Transverse colon (tissue), 4 donors: ENCODE measurements at regions not wholly inside any gene's neighbourhood (a gene's known extent, or its start where the extent isn't known, plus 50 kb on each side); places are given as distances from the start of the nearest gene placed in this dataset.

Experiments used
- DNase-seq: peaks from one replicate; pipeline ENCODE4 v3.0.0-alpha.2; 2019
- H3K27ac ChIP-seq, 4 donors: fragments of 200-600 bp; sonication (generic); 2 replicates each; pipeline ENCODE4 v1.5.1; 2016 to 2018; ENCODE audit warnings: inconsistent platforms in 4 of 4
- H3K27me3 ChIP-seq: fragments of 200-600 bp; sonication (generic); 2 replicates; pipeline ENCODE4 v1.5.1; 2017; ENCODE audit warnings: inconsistent platforms
- H3K36me3 ChIP-seq, 4 donors: fragments of 200-600 bp; sonication (generic); 2 replicates each; pipeline ENCODE4 v1.5.1; 2017 to 2019; ENCODE audit warnings: inconsistent platforms in 4 of 4
- H3K4me1 ChIP-seq, 4 donors: fragments of 200-600 bp; sonication (generic); 2 replicates each; pipeline ENCODE4 v1.5.1; 2017 to 2020; ENCODE audit warnings: inconsistent platforms in 4 of 4
- H3K4me3 ChIP-seq, 4 donors: fragments of 200-600 bp; sonication (generic); 1 replicate in 1 of 4; 2 replicates in 3 of 4; pipeline versions ENCODE4 v1.5.1 to v1.6.1; 2017 to 2019; ENCODE audit warnings: inconsistent platforms in 4 of 4
- H3K9me3 ChIP-seq, 2 donors: fragments of 200-600 bp; sonication (generic); 2 replicates each; pipeline ENCODE4 v1.5.1; 2017 to 2019; ENCODE audit warnings: inconsistent platforms in 2 of 2
- CTCF ChIP-seq, 5 experiments: fragments of 200-600 bp in 3 of 5; fragments of 450-650 bp in 2 of 5; sonication (generic) in 3 of 5; IDR thresholded peaks; 1 replicate in 2 of 5; 2 replicates in 3 of 5; pipeline ENCODE4 v1.5.1; 2016 to 2017; ENCODE audit warnings: antibody characterized with exemption in 5 of 5, inconsistent platforms in 3 of 5, mild to moderate bottlenecking in 2 of 5, moderate library complexity in 1 of 5
- EP300 ChIP-seq: sonication (generic); formaldehyde crosslinking; IDR thresholded peaks from one replicate; pipeline ENCODE4 v1.6.1; 2017; ENCODE audit warnings: antibody characterized with exemption, low read depth
- POLR2A ChIP-seq: fragments of 450-650 bp; IDR thresholded peaks from one replicate; pipeline ENCODE4 v1.6.1; 2016; ENCODE audit warnings: antibody characterized with exemption, mild to moderate bottlenecking, moderate library complexity
- POLR2AphosphoS5 ChIP-seq, 3 donors: sonication (generic); formaldehyde crosslinking; IDR thresholded peaks; one replicate each; pipeline ENCODE4 v1.6.1; 2016; ENCODE audit warnings: antibody characterized with exemption in 3 of 3
- WGBS, 2 donors: methylation state at CpG; one replicate each; pipeline ENCODE4 v1.1.5; 2018; ENCODE audit warnings: low coverage in 1 of 2; 5-methylcytosine and 5-hydroxymethylcytosine counted together
- in situ Hi-C, 4 donors: fragments of 200-750 bp; cut with MboI; loops; one replicate each; pipeline versions ENCODE4 v1.15.0 to v1.15.1; 2017; ENCODE audit warnings: low sequenced_read_pairs in 3 of 4, low pct_ligation_motif_present in 1 of 4, low pct_unique_long_range_greater_than_20kb in 1 of 4
- intact Hi-C: fragments of 100-400 bp; cut with DNase I; formaldehyde crosslinking; loops from one replicate; pipeline ENCODE4 v1.15.1; 2023; ENCODE audit warnings: low total_unique reads

GRCh38 chr10:112057072-112057471 lies 126.5 kb downstream of the GPAM start:
- Histone ChIP-seq H3K27me3 (no peaks in the 10 kb centered on the region), H3K4me1 (no peaks in the 10 kb centered on the region), H3K36me3 (no peaks in the 10 kb centered on the region), H3K4me3 (no peak overlapping the region), H3K9me3 (no peaks in the 10 kb centered on the region), H3K27ac (no peak overlapping the region)
- 94 to 100% methylated on average over 2 of the region's 2 CpGs for WGBS, 2 donors
- intact Hi-C loops (no loop called here), in situ Hi-C loops (no loop called here)
- no peak for TF ChIP-seq CTCF (IDR thresholded peaks at IDR 0.05)
- TF ChIP-seq EP300, result no peak
- TF ChIP-seq POLR2A, result no peak
- TF ChIP-seq POLR2AphosphoS5 (IDR thresholded peaks at IDR 0.05), result no peak
- DNase-seq, result no peak

GRCh38 chr10:112059220-112059619 lies 124.3 kb downstream of the GPAM start:
- no peaks in the 10 kb centered on the region for H3K27me3 ChIP-seq
- no peak overlapping the region for H3K27ac ChIP-seq
- H3K4me1 ChIP-seq, result no peaks in the 10 kb centered on the region
- in situ Hi-C loops, result no loop called here
- H3K4me3 ChIP-seq, result no peak overlapping the region
- 83 to 96% methylated on average over 4 to 6 of the region's 6 CpGs for WGBS, 2 donors
- no peak for TF ChIP-seq POLR2A
- TF ChIP-seq POLR2AphosphoS5 (IDR thresholded peaks at IDR 0.05), result no peak
- TF ChIP-seq EP300, result no peak
- no peak for TF ChIP-seq CTCF (IDR thresholded peaks at IDR 0.05)
- no peak for DNase-seq
- no peaks in the 10 kb centered on the region for H3K36me3 ChIP-seq
- no peaks in the 10 kb centered on the region for H3K9me3 ChIP-seq
- intact Hi-C loops, result no loop called here

- DNase-seq, result no peak
- in situ Hi-C loops (no loop called here), intact Hi-C loops (no loop called here)
- H3K4me3 ChIP-seq, result no peak overlapping the region
- no peaks in the 10 kb centered on the region for H3K27me3 ChIP-seq
- TF ChIP-seq CTCF (IDR thresholded peaks at IDR 0.05), result no peak
- no peak for TF ChIP-seq POLR2AphosphoS5 (IDR thresholded peaks at IDR 0.05)
- no peak for TF ChIP-seq POLR2A
- TF ChIP-seq EP300, result no peak
- no peaks in the 10 kb centered on the region for H3K9me3 ChIP-seq
- no peaks in the 10 kb centered on the region for H3K4me1 ChIP-seq
- WGBS, 2 donors, result 76 to 77% methylated on average over 2 of the region's 2 CpGs
- H3K36me3 ChIP-seq, result no peaks in the 10 kb centered on the region
- H3K27ac ChIP-seq, result no peak overlapping the region
Measured at GRCh38 chr10:112071596-112072133, 111.9 kb downstream of the GPAM start.

GRCh38 chr10:112078003-112078402 lies 105.6 kb downstream of the GPAM start:
- no peak for DNase-seq
- in situ Hi-C loops (no loop called here), intact Hi-C loops (no loop called here)

More at GRCh38 chr10:112078003-112078402, 105.6 kb downstream of the GPAM start:
- no peak overlapping the region for H3K27ac ChIP-seq
- TF ChIP-seq POLR2AphosphoS5 (IDR thresholded peaks at IDR 0.05), result no peak
- no peak for TF ChIP-seq POLR2A
- TF ChIP-seq EP300, result no peak
- no peak for TF ChIP-seq CTCF (IDR thresholded peaks at IDR 0.05)
- H3K27me3 ChIP-seq, result no peaks in the 10 kb centered on the region
- no peaks in the 10 kb centered on the region for H3K9me3 ChIP-seq
- H3K4me1 ChIP-seq, result peaks cover 0 to 3% (median 0%) of the 10 kb centered on the region in 4 donors
- no peak overlapping the region for H3K4me3 ChIP-seq
- H3K36me3 ChIP-seq, result no peaks in the 10 kb centered on the region
- 67 to 72% methylated on average over 1 of the region's 1 CpG for WGBS, 2 donors
